ENCODE measurements at regions not wholly inside any gene's neighbourhood (a gene's known extent, or its start where the extent isn't known, plus 50 kb on each side); places are given as distances from the start of the nearest gene placed in this dataset.

DNA sequence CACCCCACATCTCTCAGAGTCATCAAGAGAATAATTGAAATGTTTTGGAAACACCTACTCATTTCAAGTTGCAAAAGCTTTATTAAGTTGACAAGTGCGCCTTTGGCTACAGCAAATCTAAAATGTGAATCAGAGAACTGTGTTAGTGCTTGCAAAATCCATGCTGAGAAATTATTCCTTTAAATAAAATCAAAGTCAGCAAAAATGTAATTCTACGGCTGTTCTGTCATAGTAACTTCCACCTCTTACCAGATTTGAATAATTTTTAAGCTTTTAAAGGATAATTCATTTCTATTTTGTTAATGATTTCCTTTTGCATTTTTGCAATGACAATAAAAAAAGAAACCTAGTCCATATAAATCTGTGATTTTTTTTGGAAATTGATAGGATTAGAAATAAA, 1779.1 kb downstream of the STIM2 start:
- TF ChIP-seq, protein P1, sequence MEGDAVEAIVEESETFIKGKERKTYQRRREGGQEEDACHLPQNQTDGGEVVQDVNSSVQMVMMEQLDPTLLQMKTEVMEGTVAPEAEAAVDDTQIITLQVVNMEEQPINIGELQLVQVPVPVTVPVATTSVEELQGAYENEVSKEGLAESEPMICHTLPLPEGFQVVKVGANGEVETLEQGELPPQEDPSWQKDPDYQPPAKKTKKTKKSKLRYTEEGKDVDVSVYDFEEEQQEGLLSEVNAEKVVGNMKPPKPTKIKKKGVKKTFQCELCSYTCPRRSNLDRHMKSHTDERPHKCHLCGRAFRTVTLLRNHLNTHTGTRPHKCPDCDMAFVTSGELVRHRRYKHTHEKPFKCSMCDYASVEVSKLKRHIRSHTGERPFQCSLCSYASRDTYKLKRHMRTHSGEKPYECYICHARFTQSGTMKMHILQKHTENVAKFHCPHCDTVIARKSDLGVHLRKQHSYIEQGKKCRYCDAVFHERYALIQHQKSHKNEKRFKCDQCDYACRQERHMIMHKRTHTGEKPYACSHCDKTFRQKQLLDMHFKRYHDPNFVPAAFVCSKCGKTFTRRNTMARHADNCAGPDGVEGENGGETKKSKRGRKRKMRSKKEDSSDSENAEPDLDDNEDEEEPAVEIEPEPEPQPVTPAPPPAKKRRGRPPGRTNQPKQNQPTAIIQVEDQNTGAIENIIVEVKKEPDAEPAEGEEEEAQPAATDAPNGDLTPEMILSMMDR (IDR thresholded peaks at IDR 0.05) = no peak
- no peak for TF ChIP-seq POLR2AphosphoS5 (IDR thresholded peaks at IDR 0.05)
- no peak for TF ChIP-seq POLR2A (IDR thresholded peaks at IDR 0.05)
